ENCODE measurements at regions not wholly inside any gene's neighbourhood (a gene's known extent, or its start where the extent isn't known, plus 50 kb on each side); places are given as distances from the start of the nearest gene placed in this dataset.

- H3K9me3 ChIP-seq: no peaks in the 10 kb centered on the region
- intact Hi-C loops (cut with DNase I): no loop called here
- H3K27ac ChIP-seq (replicated peaks in 1 of 4): no peak overlapping the region
- H3K36me3 ChIP-seq: no peaks in the 10 kb centered on the region
- peaks cover 0 to 70% (median 0%) of the 10 kb centered on the region in 4 donors for H3K27me3 ChIP-seq
- TF ChIP-seq POLR2A (IDR thresholded peaks at IDR 0.05; ENCODE audit: low read depth) (no peak), POLR2AphosphoS5 (IDR thresholded peaks at IDR 0.05) (no peak), EP300 (IDR thresholded peaks at IDR 0.05) (no peak), CTCF (IDR thresholded peaks at IDR 0.05) (no peak)
- 62% methylated on average over 26 of the region's 26 CpGs for WGBS
- no peak overlapping the region for H3K4me3 ChIP-seq
- DNase-seq (ENCODE audit: extremely low spot score): no peak
- H3K4me1 ChIP-seq: peaks cover 0 to 8% (median 0%) of the 10 kb centered on the region in 4 donors
These were observed 66.8 kb downstream of the SOX1 start for GRCh38 chr13:112133499-112134390.

- 86% methylated on average over 15 of the region's 17 CpGs for whole genome bisulfite sequencing
- TF ChIP-seq EP300 (IDR thresholded peaks at IDR 0.05) (no peak), POLR2A (IDR thresholded peaks at IDR 0.05; ENCODE audit: low read depth) (no peak), POLR2AphosphoS5 (IDR thresholded peaks at IDR 0.05) (no peak), CTCF (IDR thresholded peaks at IDR 0.05) (no peak)
- no peak for DNase-seq (ENCODE audit: extremely low spot score)
- Histone ChIP-seq H3K9me3 (no peaks in the 10 kb centered on the region), H3K36me3 (no peaks in the 10 kb centered on the region), H3K27me3 (peaks cover 0 to 63% (median 0%) of the 10 kb centered on the region in 4 donors), H3K4me3 (no peak overlapping the region), H3K27ac (replicated peaks in 1 of 4) (no peak overlapping the region), H3K4me1 (peaks cover 0 to 8% (median 0%) of the 10 kb centered on the region in 4 donors)
- intact Hi-C loops (cut with DNase I): no loop called here
These were observed 67.6 kb downstream of the SOX1 start for GRCh38 chr13:112134391-112135075.

GRCh38 chr13:112136095-112136494 lies 69.1 kb downstream of the SOX1 start:
- intact Hi-C loops (cut with DNase I): no loop called here
- Histone ChIP-seq H3K4me1 (peaks cover 0 to 8% (median 0%) of the 10 kb centered on the region in 4 donors), H3K9me3 (no peaks in the 10 kb centered on the region), H3K27me3 (peaks cover 0 to 52% (median 0%) of the 10 kb centered on the region in 4 donors), H3K36me3 (no peaks in the 10 kb centered on the region), H3K4me3 (no peak overlapping the region), H3K27ac (replicated peaks in 1 of 4) (no peak overlapping the region)
- 87% methylated on average over 7 of the region's 7 CpGs for WGBS
- DNase-seq (ENCODE audit: extremely low spot score): no peak
- TF ChIP-seq CTCF (IDR thresholded peaks at IDR 0.05) (no peak), POLR2A (IDR thresholded peaks at IDR 0.05; ENCODE audit: low read depth) (no peak), POLR2AphosphoS5 (IDR thresholded peaks at IDR 0.05) (no peak), EP300 (IDR thresholded peaks at IDR 0.05) (no peak)

- Histone ChIP-seq H3K9me3 (no peaks in the 10 kb centered on the region), H3K4me1 (peaks cover 0 to 8% (median 0%) of the 10 kb centered on the region in 4 donors), H3K4me3 (no peak overlapping the region), H3K27me3 (peaks cover 0 to 51% (median 0%) of the 10 kb centered on the region in 4 donors), H3K36me3 (no peaks in the 10 kb centered on the region), H3K27ac (replicated peaks in 1 of 4) (no peak overlapping the region)
- TF ChIP-seq CTCF (IDR thresholded peaks at IDR 0.05) (no peak), POLR2AphosphoS5 (IDR thresholded peaks at IDR 0.05) (no peak), POLR2A (IDR thresholded peaks at IDR 0.05; ENCODE audit: low read depth) (no peak), EP300 (IDR thresholded peaks at IDR 0.05) (no peak)
- intact Hi-C loops (cut with DNase I): no loop called here
- DNase-seq (ENCODE audit: extremely low spot score): no peak
- WGBS: 69% methylated on average over 5 of the region's 6 CpGs
These were observed 70.2 kb downstream of the SOX1 start for GRCh38 chr13:112137144-112137543.

Data from esophagus muscularis mucosa (tissue), 4 donors.